ENCODE measurements at regions not wholly inside any gene's neighbourhood (a gene's known extent, or its start where the extent isn't known, plus 50 kb on each side); places are given as distances from the start of the nearest gene placed in this dataset.
"Not testable (repeated sequence)": the region's sequence is repeated elsewhere in the genome, so short reads cannot be mapped to it uniquely, and the experiment has no call there.

- 81 to 93% methylated on average over 4 to 5 of the region's 5 CpGs for WGBS, 2 donors
- intact Hi-C loops (cut with DNase I; ENCODE audit: low total_unique reads), result no loop called here
- TF ChIP-seq POLR2A (IDR thresholded peaks at IDR 0.05), result no peak
- TF ChIP-seq, protein P1, sequence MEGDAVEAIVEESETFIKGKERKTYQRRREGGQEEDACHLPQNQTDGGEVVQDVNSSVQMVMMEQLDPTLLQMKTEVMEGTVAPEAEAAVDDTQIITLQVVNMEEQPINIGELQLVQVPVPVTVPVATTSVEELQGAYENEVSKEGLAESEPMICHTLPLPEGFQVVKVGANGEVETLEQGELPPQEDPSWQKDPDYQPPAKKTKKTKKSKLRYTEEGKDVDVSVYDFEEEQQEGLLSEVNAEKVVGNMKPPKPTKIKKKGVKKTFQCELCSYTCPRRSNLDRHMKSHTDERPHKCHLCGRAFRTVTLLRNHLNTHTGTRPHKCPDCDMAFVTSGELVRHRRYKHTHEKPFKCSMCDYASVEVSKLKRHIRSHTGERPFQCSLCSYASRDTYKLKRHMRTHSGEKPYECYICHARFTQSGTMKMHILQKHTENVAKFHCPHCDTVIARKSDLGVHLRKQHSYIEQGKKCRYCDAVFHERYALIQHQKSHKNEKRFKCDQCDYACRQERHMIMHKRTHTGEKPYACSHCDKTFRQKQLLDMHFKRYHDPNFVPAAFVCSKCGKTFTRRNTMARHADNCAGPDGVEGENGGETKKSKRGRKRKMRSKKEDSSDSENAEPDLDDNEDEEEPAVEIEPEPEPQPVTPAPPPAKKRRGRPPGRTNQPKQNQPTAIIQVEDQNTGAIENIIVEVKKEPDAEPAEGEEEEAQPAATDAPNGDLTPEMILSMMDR (IDR thresholded peaks at IDR 0.05), result no peak
These were observed 402.4 kb downstream of the SRGAP2C start for GRCh38 chr1:121587230-121587569.

DNA sequence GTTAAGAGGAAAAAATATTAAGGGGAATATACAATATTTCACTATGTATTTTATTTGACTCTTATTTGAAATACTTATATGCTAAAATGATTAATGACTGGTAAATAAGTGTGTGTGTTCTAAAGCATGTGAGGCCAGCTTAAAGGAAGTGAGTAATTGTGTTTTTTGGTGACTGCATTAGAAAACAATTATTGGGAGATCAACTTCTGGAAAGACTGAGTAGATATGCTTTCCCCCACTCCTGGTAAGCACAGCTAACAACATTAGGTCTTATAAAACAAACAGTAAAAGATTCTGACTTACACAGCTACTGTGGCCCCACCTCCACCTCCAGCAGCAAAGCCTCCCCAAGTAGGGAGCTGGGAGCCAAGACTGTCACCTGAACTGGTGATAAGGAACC, 403.0 kb downstream of the SRGAP2C start:
- no peak for DNase-seq (ENCODE audit: low spot score in 2 of 2)
- no peak for TF ChIP-seq POLR2A (IDR thresholded peaks at IDR 0.05)
- TF ChIP-seq, protein P1 (IDR thresholded peaks at IDR 0.05), result no peak
- no peak overlapping the region for H3K4me3 ChIP-seq (ENCODE audit: low read depth, poor library complexity, severe bottlenecking)
- intact Hi-C loops (cut with DNase I; ENCODE audit: low total_unique reads), result no loop called here

More at GRCh38 chr1:121587230-121587569, 402.4 kb downstream of the SRGAP2C start:
- DNase-seq (ENCODE audit: low spot score in 2 of 2), result no peak
- no peak overlapping the region for H3K4me3 ChIP-seq (ENCODE audit: low read depth, poor library complexity, severe bottlenecking)

DNA sequence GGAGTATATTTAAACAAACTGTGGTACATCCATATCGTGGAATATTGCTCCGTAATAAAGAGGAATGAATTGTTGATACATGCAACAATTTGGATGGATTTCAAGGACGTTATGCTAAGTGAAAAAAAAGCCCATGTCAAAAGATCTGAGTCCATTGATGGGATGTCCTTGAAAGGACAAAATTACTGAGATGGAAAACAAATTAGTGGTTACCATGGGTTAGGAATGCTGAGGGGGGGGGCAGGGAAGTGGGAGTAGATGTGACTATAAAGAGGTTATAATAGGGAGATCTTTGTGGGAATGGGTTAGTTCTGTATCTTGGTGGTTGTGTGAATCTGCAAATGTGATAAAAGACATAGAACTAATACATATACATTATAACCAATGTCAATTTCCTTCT, 409.3 kb downstream of the SRGAP2C start:
- TF ChIP-seq, protein P1 (IDR thresholded peaks at IDR 0.05), result no peak
- TF ChIP-seq POLR2A (IDR thresholded peaks at IDR 0.05), result no peak
- intact Hi-C loops (cut with DNase I; ENCODE audit: low total_unique reads), result no loop called here
- 75 to 76% methylated on average over 3 of the region's 3 CpGs for WGBS, 2 donors
- DNase-seq (ENCODE audit: low spot score in 2 of 2), result no peak
- no peak overlapping the region for H3K4me3 ChIP-seq (ENCODE audit: low read depth, poor library complexity, severe bottlenecking)

- no peak overlapping the region for H3K4me3 ChIP-seq (ENCODE audit: low read depth, poor library complexity, severe bottlenecking)
- intact Hi-C loops (cut with DNase I; ENCODE audit: low total_unique reads), result no loop called here
- TF ChIP-seq, protein P1 (IDR thresholded peaks at IDR 0.05), result no peak
- no peak for TF ChIP-seq POLR2A (IDR thresholded peaks at IDR 0.05)
- no peak for DNase-seq (ENCODE audit: low spot score in 2 of 2)
These were observed 410.3 kb downstream of the SRGAP2C start for GRCh38 chr1:121595089-121595488.

- H3K4me3 ChIP-seq (ENCODE audit: low read depth, poor library complexity, severe bottlenecking); intact Hi-C loops (cut with DNase I; ENCODE audit: low total_unique reads); DNase-seq (ENCODE audit: low spot score in 2 of 2): not testable (repeated sequence)
- WGBS, 2 donors, result no CpG with 5 or more reads among the region's 3 CpGs
These were observed 420.2 kb downstream of the SRGAP2C start for GRCh38 chr1:121604843-121605444.

DNA sequence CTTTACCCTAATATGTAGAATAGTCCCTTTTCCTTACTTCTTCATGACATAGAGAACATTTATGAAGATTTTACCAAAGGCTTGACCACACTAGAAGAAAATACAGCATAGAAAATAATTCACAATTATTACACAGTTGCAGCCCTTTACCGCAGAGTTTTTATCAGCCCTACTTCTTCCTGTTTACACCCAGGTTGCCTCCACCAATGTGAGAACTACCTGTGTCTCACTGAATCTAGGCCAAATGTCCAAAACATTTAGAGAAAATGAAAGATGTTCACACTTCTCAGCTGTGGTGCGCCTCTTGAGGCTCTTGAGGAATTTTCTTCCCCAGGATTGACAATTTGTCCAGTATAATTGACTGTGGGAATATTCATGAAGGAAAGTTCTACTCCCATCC, 422.7 kb downstream of the SRGAP2C start:
- intact Hi-C loops (cut with DNase I; ENCODE audit: low total_unique reads); H3K4me3 ChIP-seq (ENCODE audit: low read depth, poor library complexity, severe bottlenecking); DNase-seq (ENCODE audit: low spot score in 2 of 2): not testable (repeated sequence)
- no CpG with 5 or more reads among the region's 2 CpGs for WGBS, 2 donors
